Right atrium auricular region (tissue), 2 donors: ENCODE measurements at regions not wholly inside any gene's neighbourhood (a gene's known extent, or its start where the extent isn't known, plus 50 kb on each side); places are given as distances from the start of the nearest gene placed in this dataset.

Experiments used
- DNase-seq: peaks from one replicate; pipeline ENCODE4 v3.0.0-alpha.2; 2019; ENCODE audit warnings: low spot score
- H3K27ac ChIP-seq, 2 donors: fragments of 200-600 bp; sonication (generic); 1 replicate in 1 of 2; 2 replicates in 1 of 2; pipeline ENCODE4 v1.5.1; 2016 to 2019
- H3K27me3 ChIP-seq, 2 donors: fragments of 200-600 bp; sonication (generic); one replicate each; pipeline versions ENCODE4 v1.5.1 to v1.6.0; 2017 to 2019
- H3K36me3 ChIP-seq: fragments of 200-600 bp; sonication (generic); one replicate; pipeline ENCODE4 v1.5.1; 2016
- H3K4me1 ChIP-seq, 2 donors: fragments of 200-600 bp; sonication (generic); one replicate each; pipeline versions ENCODE4 v1.5.1 to v1.6.0; 2017 to 2019
- H3K4me3 ChIP-seq, 2 donors: fragments of 200-600 bp; sonication (generic); 1 replicate in 1 of 2; 2 replicates in 1 of 2; pipeline ENCODE4 v1.5.1; 2017 to 2019; ENCODE audit warnings: mild to moderate bottlenecking in 1 of 2, moderate library complexity in 1 of 2
- H3K9me3 ChIP-seq, 2 donors: fragments of 200-600 bp; sonication (generic); one replicate each; pipeline ENCODE4 v1.5.1; 2019
- CTCF ChIP-seq, 2 donors: fragments of 200-600 bp; sonication (generic); IDR thresholded peaks; one replicate each; pipeline ENCODE4 v1.5.1; 2019; ENCODE audit warnings: antibody characterized with exemption in 2 of 2

- TF ChIP-seq CTCF (IDR thresholded peaks at IDR 0.05) = no peak
- no peaks in the 10 kb centered on the region for H3K9me3 ChIP-seq
- no peaks in the 10 kb centered on the region for H3K27me3 ChIP-seq
- DNase-seq = no peak
- no peak overlapping the region for H3K4me3 ChIP-seq
- no peaks in the 10 kb centered on the region for H3K4me1 ChIP-seq
- H3K27ac ChIP-seq = no peak overlapping the region
- H3K36me3 ChIP-seq = no peaks in the 10 kb centered on the region
Measured at GRCh38 chr12:3436461-3437065, 54.4 kb upstream of the PRMT8 start.

GRCh38 chr12:3437986-3438385 lies 53.0 kb upstream of the PRMT8 start:
- Histone ChIP-seq H3K9me3 (no peaks in the 10 kb centered on the region), H3K4me3 (no peak overlapping the region), H3K27me3 (no peaks in the 10 kb centered on the region), H3K27ac (no peak overlapping the region), H3K4me1 (no peaks in the 10 kb centered on the region), H3K36me3 (no peaks in the 10 kb centered on the region)
- DNase-seq = no peak
- TF ChIP-seq CTCF (IDR thresholded peaks at IDR 0.05) = no peak

- DNase-seq = no peak
- Histone ChIP-seq H3K36me3 (no peaks in the 10 kb centered on the region), H3K27me3 (no peaks in the 10 kb centered on the region), H3K9me3 (no peaks in the 10 kb centered on the region), H3K4me1 (no peaks in the 10 kb centered on the region), H3K4me3 (no peak overlapping the region), H3K27ac (no peak overlapping the region)
- no peak for TF ChIP-seq CTCF (IDR thresholded peaks at IDR 0.05)
Measured at GRCh38 chr12:3438401-3438800, 52.6 kb upstream of the PRMT8 start.
